ENCODE measurements at regions not wholly inside any gene's neighbourhood (a gene's known extent, or its start where the extent isn't known, plus 50 kb on each side); places are given as distances from the start of the nearest gene placed in this dataset.

DNA sequence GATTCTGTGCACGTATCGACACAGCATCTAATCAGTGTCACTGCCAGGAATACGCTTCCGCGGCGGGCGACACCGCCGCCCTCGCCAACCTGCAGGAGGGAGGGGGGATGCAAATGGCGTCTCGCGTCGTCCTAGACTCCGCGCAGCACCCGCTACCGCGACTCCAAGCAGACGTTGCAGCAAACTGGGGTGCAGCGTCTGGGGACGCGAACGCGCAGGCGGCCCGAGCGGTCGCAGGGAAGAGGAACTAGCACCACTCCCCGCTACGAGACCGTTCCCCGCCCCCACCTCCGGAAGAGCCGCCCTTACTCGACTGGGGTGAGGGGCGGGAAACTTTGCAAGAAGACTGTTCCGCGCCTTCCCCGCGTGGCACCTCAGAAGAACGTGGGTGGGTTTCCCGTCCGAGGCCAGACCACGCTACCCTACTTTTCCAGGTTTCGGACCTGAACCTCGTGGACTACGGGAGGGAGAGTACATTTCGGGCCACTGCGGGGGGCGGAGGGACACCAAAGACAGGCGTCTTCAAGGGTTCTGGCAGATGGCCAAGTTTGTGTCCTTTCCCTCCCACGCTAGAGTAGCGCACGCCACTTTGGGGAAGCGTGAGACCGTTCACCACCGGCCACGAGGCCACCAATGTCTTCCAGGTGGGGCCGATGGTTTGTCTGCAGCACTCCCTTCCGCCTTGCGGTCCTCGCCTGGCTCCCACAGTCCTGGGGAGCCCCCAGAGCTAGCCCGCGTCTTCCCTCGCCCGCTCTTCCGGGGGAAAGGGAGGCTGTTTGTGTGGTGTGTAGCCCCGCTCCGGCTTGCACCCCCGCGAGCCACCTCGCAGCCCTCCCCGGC, 78.0 kb upstream of the BCOR start:
- peak; percentile 82 for DNase-seq

DNA sequence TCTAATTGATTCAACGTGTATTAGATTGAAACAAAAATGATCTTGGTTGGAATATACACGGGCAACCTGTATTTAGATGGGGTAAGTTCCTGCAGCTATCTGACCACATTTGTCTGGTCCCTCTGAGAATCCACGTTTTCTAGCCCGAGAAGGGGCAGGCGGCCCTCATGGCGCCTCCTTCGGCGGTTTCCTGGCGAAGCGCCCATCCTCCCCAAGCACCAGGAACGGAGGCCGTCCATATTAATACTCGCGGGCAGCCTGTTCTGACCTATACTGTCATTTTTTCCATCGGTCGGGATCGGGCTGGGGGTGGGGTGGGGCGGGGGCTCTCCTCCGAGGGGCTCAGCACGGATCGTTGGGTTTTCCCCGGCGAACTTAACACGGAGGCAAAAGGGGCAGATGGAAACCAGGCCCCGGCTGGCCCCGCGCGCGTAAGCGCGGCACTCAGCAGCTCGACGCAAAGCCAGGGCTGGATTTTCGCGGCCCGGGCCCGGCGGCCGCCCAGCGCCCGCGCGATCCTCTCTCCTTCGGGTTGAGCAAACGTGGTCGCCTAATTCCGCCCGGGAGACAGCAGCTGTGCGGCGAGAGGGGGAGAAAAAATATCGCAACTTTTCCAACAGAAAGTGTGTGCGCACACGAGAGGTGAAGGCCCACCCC, 77.2 kb upstream of the BCOR start:
- peak; percentile 76 for DNase-seq

DNA sequence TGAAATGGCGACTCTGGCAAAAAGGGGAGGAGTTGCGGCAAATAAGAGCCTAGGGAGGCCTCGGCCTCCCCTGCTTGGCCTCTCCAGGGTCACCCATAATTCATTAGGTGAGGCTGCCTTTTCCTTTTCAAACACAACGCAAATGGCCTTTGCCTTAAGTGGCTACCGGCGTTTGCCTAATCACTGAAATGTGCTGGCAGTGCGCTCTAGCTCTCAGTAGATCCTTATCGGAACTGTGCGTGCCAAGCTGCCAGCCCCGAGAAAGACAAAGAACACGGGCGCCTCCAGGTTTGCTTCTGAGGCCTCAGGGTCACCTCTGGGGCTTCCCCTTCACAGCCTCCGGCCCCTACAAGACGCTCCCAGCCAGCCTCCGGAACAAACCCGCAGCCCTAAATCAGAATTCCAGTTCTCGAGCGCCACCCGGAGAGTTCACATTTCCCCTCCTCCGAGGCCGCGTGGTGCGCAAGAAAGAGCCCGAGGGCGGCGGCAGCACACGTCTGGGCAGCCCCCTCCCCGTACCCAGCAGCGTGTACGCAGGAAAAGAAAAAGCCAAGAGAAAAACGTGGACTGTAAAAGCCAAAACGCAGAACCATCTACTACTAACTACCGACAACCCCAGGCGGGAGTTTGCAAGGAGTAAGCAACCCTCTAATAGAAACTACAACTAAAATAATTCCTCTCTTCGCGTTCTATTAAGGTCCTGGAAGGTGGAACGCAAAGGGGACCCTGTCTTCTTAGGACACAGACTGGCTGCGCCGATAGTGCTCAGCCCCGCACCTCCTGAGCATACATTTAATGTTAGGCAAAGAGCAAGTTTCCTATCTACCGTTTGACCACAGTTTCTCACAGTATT, 76.5 kb upstream of the BCOR start:
- peak; percentile 66 for DNase-seq

DNA sequence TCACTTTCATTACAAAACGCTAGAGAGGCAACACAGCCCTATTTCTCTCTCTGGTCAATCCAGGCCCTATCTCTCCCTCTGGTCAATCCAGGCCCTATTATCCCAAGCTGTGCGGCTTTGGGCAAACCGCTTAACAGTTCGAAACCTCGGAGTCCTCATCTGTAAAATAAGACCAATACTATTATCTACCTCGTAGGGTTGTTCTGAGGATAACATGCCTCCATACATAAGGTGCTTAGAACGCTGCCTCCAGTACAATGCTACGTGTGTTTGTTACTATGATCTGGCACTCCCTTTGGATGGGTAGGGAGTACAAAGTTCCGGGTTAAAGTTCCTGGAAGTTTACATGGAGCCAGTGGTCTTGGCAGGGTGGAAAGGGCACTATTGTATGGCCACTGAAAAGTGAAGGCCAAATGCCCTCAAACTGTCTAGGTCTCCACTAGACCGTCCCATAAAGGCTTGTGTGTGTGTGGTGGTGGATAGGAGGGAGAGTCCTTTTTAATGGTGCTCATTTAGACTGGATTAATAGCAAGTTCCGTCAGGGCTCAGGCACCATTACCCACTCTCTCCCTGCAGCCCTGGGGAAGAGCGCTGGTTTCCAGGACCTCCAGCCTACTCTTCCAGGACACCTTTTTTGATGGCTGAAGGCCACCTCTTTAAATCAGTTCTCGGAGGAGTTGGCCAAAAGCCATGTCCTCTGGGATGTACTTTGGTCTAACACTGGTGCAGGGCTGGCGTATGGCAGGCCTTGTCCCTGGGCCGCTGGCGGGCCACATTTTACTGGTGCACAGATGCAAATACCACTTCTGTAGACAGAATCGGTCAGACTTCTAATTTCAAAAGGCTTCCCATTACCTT, 75.6 kb upstream of the BCOR start:
- DNase-seq, result no peak

DNA sequence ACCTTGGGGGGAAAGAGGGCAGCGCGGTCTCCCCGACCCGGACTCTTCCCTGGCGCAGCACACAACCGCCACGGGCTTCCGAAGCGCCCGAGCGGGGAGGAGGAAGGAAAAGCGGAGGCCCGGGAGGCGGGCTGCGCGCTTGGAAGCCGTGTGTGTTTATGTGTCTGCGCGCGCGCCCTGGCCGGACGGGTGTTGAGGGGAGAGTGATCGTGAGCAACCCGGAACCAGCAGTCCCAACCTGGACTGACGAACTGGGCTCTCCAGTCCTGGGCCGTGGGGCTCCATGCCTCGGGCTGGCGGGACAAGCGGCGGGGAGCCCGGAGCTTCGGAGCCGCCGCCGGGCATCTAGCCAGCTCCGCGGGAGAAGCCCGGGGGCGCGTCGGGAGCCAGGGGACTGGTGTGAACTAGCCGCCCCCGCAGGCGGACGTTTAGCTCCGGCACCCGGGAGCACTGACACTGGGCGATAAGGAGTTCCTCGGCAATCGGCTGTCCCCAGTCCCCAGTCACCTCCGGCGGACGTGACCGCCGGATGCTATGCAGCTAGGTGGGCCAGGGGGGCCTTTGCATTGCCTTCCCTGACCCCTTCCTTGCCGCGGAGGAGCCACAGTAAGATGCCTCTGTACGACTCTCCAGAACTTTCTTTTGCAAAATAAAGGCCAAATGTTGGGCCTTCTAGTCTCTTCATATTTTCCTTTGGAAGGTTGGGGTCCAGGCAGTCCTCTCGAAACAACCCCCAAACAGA, 74.8 kb upstream of the BCOR start:
- peak; percentile 74 for DNase-seq

DNA sequence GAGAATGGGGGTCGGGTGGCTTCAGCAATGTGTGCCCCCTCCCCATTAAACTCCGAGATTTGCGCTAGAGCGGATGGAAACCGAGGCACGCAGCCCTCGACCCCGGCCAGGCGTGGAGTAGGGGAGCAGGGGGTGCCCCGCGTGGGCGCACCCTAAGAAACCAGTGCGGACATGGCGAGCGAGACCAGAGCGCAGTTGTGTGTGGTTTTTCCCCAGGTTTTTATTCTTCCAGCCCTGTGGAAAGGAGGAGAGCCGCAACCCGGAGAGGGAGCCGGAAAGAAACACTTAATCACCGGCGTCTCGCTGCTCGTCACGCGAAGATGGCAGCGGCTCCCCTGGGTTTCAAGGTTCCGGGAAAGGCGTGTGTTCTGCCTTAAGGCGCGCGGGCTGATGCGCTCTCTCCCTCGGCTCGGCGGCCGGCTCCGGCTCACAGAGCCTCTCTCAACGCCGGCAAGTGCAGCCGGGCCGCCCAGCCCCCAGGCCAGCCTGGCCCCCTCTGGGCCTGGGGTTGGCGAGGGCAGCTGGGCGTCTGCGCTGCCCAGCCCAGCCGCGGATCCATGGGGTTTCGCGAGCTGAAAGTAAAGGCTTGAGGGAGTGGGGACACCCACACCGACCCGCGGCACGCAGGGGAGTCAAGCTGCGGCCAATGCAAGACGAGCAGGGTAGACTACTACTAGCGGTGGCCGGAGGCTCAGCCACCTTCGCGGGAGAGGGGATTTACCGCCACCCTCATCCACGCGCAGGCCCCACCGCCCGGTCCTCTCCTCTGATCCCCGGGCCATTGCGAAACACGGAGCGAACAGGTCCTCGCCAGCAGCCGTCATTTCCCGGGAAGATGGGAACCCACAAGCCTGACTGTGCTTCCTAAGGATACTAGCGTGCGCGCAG, 74.0 kb upstream of the BCOR start:
- peak; percentile 55 for DNase-seq

DNA sequence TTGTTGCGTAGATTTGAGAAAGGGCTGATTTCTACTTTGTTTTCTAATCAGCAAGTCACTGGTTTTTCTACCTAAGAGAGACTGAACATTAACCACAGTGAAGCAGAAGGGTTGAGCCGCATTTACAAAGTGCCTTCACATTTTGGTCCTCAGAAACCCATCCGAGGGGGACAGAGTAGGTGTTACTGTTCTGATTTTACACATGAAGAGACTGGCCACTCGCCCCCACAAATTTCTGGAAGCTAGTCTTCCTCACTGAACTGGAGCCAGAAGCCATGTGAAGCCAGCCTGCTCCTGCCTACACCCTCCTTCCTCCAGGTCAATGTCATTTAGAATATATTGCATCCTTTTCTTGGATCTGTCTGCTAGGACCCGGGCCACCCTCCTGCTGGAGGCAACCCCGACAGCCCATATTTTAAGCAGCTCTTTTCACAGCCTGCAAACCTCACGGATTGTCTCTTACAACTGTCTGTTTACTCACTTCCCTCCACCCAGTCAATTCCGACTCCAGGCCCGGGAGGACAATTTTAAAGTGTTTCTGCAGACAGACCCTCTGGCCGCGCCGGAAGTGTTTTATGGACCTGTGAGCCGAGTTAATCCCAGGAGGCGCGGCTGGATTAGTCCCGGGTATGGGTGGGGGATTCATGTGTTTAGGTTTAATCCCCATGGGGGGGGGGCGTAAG, 73.2 kb upstream of the BCOR start:
- DNase-seq, result peak; percentile 36

DNA sequence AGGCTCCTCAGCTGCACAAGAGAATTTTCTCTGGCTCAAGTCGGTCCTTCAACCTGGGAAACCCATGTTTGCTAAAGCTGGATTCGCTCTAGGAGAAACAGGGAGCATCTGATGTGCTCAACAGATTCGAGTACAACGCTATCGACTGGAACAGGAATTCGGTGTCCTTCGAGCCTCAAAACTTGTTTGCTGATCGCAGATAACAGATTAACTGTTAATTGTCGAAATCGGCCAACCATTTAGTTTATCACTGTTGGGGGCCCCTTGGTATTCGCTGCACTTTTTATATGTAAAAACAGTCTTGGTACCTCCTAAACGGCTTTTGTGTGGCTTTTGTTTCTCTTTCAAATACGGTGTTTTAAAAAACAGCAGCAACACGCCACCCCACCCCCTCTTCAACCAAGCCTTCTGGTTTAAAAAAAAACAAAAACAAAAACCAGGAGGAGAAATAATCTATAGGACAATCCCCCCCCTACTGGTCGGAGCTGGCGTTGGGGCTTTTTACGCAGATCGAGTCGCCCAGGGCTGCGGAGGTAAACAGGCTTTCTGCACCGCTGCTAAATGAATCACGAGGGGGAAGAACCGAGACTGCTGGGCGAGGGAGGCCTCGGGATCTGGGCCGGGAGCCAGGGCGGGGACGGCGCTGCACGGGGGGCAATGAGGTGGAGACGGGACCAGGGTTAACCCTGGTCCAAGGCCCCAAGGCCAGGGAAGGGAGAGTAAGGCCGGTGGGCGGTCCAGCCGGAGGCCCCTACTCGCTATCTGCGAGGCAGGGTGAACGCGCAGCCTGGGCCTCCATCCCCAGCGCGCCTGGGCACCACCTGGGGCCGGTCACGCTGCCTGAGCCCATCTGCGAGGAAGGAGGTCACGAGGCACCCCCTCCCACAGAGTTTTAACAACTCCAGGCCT, 71.7 kb upstream of the BCOR start:
- peak; percentile 77 for DNase-seq

DNA sequence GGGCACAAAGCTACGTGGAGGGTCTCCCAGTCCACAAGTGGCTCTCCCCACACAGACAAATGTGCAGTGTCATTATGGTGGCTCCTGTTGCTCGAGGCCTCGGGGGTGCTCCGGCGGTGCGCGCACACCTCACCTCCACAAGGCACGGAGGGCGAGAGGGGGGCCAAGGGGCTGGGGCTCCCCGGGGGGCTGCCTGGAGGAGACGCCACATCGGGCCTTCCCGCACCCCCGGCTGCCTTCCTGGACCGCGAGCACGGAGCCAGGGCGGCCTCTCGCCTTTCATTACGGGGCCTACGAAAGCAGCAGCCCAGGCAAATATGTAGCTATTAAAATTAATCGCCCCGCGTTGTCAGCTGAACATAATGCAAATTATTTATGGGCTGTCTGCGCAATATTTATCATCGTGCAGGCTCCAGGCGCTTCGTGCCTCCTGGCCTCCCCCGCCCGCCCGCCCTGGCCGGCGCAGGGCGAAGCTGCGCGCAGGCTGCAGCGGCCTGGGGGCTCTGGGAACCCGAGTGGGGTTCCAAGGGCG, 70.8 kb upstream of the BCOR start:
- DNase-seq, result no peak

DNA sequence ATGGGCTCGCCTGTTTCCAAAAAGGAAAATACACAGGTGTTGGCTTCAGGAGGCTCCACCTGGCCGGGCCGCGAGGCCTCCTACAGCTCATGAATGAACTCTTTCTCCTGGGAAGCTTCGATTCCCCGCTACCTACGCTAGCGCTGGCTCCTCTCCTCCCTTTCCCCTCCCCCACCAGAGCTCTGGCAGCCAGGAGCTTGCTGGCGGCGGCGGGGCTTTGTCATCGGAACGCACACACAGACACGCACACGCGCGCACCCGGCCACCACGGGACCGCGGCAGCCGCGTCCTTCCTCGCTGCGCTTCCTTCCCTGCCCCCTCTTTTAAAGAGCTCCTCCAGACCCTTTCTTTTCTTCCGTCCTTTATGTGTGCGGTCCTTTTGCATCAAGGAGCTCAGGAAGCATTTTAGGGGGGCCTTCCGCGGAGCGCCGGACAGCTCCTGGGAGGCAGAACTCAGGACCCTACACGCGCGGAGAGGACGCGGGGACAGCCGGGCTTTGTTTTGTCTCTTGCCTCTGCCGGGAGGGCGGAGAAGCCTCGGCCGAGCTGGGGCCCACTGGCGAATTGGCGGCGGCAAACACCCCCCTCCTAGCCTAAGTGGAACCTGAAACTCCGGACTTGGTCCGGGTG, 70.2 kb upstream of the BCOR start:
- no peak for DNase-seq

DNA sequence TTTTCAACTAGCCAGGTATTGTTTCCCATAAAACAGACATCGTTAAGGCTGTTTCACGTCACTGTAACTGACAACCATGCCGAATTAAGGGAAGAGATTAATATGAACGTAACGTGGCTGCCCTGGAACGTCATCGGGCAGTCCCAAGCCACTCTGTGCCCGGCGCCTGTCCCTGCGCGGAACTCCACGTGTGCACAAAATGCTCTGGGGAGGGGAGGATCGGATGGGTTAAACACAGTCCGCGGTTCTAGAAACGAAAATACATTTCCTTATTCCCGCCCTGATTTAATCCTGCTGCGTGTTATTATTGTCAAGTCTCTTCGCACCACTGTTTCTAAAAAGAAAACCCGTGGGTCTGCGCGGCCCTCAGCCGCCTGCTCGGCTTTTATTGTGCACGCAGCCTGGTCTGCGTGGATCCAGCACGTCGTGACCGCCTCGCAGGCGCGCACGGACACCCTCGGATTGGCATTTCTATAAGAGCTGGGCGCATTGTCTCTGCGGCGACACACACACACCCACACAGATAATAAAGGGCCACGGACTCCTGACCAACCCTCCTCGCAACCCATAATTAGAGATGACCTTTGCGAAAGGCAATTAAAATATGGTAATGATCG, 69.6 kb upstream of the BCOR start:
- DNase-seq, result no peak

DNA sequence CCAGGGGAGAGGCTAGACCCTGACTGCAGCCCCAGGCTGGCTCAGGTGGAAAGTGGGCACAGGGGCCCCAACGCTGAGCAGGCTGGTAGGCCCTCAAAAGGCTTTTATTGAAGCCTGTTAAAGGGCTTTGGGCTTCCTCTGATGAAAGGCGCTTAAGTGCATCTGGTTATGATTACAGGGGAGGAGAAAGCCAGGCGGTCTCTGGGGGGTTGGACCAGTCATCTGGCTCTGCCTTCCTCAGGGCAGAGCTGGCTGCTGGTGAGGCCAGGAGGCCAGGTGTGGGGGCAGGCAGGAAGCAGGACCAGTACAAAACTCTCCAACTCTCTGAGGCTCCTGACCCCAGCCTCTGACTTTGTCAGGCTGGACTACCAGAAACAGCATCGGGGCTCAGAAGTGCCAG, 68.8 kb upstream of the BCOR start:
- peak; percentile 37 for DNase-seq

DNA sequence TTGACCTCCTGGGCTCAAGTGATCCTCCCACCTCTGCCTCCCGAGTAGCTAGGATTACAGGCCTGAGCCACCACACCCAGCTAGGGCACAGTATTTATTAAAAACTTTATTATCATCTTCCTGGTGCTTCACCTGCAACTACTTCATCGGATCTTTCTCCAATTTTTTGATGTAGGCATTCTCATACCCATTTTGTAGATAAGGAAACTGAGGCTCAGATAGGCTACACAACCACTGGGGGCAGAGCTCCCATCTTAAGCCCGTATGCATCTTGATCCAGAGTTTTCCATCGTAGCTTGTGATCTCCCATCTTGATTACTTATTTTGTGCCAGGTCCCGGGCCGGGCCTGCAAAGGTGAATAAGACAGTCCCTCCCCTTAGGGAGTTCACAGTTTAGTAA, 68.1 kb upstream of the BCOR start:
- DNase-seq, result no peak

DNA sequence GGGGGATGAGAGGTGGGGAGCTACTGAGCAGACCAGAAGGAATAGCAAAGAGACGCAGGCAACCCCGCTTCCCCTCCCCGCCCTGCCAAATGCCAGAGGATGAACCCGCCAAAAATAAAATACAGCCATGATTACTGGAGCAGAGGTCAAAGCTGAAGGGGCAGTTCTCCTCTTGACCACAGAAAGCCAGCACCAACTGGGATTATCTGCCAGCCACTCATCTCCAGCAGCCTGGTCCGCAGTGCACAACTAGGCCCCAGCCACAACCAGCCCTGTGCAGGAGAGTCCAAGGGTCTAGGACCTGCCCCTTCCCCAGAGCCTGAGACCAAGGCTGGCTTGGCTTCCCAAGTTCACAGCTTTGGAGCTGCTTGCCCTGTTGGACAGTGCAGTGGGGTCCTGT, 67.4 kb upstream of the BCOR start:
- DNase-seq, result no peak

DNA sequence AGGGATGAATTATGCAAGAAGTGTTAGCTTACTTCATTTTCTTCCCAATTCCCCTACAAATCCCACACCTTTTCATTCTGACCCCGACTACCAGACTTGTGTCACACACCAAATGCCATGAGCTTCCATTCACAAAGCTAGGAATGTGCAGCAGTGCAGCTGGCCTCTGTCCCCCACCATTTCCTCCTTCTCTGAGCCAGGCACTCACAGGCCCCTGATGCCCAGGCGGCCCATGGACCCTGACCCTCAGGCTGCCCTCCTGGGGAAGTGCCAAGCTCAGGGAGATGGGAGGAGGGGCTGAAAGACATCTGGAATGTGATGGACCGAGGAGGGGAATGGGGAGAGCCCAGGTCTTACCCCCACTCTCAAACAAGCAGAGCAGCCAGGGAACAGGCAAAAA, 67.0 kb upstream of the BCOR start:
- no peak for DNase-seq

DNA sequence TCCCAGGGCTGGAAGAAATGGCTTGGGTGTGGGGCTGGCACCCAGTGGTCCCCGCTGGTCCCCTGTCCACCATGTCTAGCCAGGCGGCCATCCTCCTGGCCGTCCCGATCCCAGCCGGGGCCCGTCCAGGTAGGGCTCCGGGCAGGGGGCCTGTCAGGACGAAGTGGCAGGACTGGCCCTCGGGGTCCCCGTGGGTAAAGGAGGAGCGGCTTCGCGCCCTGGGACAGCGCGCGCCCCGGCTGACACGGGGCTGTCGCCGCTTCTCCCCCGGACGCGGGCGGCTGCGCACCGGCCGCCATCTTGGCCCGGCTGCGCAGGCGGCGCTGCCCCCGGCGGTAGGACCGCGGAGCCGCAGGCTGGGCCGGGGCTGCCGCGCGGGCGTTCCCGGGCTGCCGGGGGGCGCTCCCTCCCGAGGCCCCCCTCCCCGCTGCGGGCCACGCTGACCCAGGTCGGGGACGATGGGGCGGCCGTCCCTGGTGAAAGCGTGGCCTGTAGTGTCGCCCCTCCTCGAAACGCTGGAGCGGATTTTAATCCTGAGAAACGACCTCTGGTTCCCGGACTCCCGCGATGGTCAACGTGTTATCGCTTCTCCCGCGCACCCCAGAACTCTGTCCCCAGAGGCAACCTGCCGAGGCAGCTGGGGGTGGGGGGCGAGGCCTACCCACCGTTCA, 60.4 kb upstream of the BCOR start:
- peak; percentile 43 for DNase-seq
